GM12873 (cell line): ENCODE measurements at regions not wholly inside any gene's neighbourhood (a gene's known extent, or its start where the extent isn't known, plus 50 kb on each side); places are given as distances from the start of the nearest gene placed in this dataset.

ENCODE experiments used
- TF ChIP-seq, protein P1 (sequence below): IDR thresholded peaks from 2 replicates; pipeline ENCODE4 v1.5.1; 2012; ENCODE audit warnings: low read depth, mild to moderate bottlenecking, moderate library complexity, low read length, control low read depth; ENCODE audit not compliant: insufficient read depth; ENCODE audit errors: missing control alignments

DNA sequence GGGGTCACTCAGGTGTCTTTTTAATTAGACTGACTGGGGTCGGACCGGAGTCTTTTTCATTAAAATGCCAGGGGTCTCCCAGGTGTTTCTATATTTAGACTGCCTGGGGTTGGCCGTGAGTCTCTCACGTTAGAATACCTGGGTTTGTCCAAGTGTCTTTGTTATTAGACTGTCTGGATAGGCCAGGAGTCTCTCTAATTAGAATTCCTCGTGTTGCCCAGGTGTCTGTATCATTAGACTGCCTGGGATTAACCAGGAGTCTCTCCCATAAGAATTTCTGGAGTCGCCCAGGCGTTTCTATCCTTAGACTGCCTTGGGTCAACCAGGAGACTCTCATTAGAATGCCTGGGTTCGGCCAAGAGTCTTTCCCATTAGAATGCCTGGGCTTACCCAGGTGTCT lies 1445.7 kb downstream of the UQCRFS1 start:
- TF ChIP-seq, protein P1, sequence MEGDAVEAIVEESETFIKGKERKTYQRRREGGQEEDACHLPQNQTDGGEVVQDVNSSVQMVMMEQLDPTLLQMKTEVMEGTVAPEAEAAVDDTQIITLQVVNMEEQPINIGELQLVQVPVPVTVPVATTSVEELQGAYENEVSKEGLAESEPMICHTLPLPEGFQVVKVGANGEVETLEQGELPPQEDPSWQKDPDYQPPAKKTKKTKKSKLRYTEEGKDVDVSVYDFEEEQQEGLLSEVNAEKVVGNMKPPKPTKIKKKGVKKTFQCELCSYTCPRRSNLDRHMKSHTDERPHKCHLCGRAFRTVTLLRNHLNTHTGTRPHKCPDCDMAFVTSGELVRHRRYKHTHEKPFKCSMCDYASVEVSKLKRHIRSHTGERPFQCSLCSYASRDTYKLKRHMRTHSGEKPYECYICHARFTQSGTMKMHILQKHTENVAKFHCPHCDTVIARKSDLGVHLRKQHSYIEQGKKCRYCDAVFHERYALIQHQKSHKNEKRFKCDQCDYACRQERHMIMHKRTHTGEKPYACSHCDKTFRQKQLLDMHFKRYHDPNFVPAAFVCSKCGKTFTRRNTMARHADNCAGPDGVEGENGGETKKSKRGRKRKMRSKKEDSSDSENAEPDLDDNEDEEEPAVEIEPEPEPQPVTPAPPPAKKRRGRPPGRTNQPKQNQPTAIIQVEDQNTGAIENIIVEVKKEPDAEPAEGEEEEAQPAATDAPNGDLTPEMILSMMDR: no peak

- TF ChIP-seq, protein P1: no peak
Observed at GRCh38 chr19:27765912-27766725, 1446.8 kb downstream of the UQCRFS1 start.

DNA sequence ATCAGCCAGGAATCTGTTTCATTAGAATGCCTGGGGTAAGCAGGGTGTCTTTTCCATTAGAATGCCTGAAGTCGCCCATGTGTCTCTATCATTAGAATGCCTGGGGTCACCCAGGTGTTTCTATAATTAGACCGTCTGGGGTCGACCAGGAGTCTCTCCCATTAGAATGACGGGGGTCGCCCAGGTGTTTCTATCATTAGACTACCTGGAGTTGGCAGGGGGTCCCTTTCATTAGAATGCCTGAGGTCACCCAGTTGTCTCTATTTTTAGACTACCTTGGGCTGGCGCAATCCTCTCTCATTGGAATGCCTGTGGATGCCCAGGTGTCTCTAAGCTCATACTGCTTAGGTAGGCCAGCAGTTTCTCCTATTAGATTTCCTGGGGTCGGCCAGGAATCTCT lies 1447.6 kb downstream of the UQCRFS1 start:
- TF ChIP-seq, protein P1: no peak

- TF ChIP-seq, protein P1: no peak
Observed at GRCh38 chr19:27764186-27764804, 1448.7 kb downstream of the UQCRFS1 start.

- TF ChIP-seq, protein P1: no peak
Observed at GRCh38 chr19:27762933-27763332, 1450.0 kb downstream of the UQCRFS1 start.

GRCh38 chr19:27759896-27760295 lies 1453.1 kb downstream of the UQCRFS1 start:
- TF ChIP-seq, protein P1: no peak

DNA sequence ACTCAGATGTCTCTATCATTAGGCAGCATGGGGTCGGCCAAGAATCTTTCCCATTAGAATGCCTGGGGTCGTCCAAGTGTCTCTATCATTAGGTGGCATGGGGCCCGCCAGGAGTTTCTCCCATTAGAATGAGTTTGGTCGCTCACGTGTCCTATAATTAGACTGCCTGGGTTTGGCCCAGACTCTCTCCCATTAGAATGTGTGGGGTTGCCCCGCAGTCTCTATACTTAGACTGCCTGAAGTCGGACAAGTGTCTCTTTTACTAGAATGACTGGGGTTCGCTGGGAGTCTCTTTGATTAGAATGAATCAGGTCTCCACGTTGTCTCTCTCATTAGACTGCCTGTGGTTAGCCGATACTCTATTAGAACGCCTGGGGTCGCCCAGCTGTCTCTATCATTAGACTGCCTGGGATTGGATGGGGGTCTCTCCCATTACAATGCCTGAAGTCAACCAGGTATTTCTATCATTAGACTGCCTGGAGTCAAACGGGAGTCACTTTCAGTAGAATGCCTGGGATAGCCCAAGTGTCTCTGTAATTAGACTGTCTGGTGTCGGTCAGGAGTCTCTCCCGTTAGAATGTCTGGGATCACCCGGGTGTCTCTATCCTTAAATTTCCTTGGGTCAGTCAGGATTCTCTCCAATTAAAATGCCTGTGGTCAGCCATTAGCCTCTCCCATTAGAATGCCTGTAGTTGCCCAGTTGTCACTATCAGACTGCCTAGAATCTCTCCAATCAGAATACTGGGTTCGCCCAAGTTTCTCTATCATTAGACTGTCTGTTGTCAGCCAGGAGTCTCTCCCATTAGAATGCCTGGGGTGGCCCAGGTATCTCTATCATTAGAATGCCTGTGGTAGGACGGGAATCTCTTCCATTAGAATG lies 1454.1 kb downstream of the UQCRFS1 start:
- TF ChIP-seq, protein P1: no peak
